GM12874 (cell line): ENCODE measurements at regions not wholly inside any gene's neighbourhood (a gene's known extent, or its start where the extent isn't known, plus 50 kb on each side); places are given as distances from the start of the nearest gene placed in this dataset.

Experiments
- TF ChIP-seq, protein P1 (sequence below): IDR thresholded peaks from 2 replicates; pipeline ENCODE4 v1.5.1; 2011; ENCODE audit warnings: low read depth, mild to moderate bottlenecking, control low read depth, low read length, moderate library complexity; ENCODE audit not compliant: insufficient read depth

DNA sequence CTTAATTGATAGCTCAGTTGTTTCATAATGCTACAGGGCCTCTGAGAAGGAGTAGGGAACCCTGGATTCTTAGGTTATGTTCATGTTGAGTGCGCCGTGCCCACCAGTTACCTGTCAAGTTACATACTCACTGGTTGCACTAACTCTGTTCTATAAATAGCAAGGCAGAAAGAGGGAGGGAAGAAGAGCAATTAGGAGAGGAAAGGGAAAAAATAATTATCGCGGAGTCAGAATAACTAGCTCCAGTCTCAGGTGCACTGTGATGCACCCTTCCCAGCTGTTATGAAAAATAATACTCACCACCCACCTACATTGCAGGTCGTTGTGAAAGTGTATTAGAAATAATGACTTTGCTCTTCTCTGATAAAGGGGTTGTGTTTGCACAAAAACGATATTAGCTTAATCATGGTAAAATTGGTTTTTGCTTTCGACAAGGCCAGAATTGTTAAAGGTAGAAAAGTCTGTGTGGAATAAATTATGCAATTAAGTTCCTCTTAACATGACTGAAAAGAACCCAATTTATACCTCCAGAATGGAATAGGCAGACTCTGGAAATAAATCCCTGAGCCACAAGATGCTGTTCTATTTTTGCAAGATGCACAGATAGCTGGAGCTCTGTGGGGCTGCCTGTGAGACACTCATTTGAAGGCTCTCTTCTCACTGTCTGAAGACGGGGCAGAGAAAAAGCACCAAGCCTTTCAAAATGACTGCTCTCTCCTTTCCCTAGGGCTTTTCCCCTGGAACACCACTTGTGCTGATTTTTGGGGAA, 137.6 kb upstream of the PITRM1 start:
- TF ChIP-seq, protein P1, sequence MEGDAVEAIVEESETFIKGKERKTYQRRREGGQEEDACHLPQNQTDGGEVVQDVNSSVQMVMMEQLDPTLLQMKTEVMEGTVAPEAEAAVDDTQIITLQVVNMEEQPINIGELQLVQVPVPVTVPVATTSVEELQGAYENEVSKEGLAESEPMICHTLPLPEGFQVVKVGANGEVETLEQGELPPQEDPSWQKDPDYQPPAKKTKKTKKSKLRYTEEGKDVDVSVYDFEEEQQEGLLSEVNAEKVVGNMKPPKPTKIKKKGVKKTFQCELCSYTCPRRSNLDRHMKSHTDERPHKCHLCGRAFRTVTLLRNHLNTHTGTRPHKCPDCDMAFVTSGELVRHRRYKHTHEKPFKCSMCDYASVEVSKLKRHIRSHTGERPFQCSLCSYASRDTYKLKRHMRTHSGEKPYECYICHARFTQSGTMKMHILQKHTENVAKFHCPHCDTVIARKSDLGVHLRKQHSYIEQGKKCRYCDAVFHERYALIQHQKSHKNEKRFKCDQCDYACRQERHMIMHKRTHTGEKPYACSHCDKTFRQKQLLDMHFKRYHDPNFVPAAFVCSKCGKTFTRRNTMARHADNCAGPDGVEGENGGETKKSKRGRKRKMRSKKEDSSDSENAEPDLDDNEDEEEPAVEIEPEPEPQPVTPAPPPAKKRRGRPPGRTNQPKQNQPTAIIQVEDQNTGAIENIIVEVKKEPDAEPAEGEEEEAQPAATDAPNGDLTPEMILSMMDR: no peak

DNA sequence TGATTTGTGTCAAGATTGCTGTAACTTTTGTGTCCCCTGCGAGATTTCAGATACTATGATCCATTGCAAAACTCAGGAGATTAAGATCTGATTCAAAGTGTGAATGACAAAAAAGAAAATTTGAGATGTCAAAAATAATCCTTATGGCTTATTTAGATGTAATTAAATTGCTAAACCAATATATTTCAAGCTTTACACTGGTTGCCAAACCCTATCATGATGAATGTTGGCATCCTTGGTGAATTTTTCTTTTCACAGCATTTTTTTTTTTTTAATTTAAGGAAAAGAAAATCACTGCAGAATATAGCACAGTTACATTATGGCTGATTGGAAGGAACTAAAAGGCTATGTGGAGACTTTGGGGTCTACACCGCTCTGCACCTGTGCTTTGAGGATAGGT, 133.5 kb upstream of the PITRM1 start:
- TF ChIP-seq, protein P1: no peak

DNA sequence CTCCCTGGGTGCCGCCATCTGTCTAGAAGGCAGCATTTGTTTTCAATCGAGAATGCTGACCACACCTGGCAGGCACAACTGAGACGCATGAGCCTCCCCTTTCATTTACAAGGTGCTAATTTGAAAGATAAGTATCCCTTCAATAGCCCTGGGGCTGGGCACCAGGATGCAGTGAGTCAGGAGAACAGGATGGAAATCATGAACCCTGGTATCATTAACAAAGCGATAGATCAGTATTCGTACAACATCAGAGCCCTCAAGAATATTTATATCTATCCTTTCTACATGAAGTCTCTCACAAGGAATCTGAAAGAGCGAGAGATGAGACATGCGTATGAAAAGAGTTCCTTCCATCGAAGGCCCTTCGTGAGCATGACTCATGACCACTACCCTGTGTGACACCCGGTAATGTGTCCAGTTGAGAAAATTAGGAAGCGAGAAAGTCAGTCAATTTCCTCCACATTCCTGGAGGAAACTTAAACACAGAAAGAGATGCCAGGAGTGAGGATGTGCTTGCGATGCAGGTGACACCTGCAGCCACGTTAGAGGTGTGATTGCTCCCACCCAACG, 123.1 kb upstream of the PITRM1 start:
- TF ChIP-seq, protein P1: no peak

DNA sequence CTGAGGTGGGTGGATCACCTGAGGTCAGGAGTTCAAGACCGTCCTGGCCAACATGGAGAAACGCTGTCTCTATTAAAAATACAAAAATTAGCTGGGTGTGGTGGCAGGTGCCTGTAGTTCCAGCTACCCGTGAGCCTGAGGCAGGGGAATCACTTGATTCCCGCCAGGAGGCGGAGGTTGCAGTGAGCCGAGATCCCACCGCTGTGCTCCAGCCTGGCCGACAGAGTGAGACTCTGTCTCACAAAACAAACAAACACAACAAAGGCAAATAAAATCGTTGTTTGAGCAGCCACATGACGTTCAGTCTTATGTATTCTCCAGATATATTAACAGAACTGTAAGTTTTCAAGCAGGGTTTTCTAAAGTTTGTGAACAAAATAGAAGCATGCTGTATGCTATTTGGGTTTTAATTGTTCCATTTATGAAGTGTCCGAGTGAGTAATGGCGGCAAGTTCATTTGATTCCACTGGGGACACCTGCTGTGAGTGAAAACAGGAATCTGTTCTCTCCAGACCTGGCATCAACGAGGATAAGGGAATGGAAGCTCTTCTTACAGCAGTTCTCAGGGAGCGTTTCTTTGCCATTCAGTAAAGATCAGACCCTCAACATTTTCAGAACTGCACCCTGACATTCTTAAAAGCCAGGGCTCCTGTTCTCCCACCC, 122.5 kb upstream of the PITRM1 start:
- TF ChIP-seq, protein P1: no peak

DNA sequence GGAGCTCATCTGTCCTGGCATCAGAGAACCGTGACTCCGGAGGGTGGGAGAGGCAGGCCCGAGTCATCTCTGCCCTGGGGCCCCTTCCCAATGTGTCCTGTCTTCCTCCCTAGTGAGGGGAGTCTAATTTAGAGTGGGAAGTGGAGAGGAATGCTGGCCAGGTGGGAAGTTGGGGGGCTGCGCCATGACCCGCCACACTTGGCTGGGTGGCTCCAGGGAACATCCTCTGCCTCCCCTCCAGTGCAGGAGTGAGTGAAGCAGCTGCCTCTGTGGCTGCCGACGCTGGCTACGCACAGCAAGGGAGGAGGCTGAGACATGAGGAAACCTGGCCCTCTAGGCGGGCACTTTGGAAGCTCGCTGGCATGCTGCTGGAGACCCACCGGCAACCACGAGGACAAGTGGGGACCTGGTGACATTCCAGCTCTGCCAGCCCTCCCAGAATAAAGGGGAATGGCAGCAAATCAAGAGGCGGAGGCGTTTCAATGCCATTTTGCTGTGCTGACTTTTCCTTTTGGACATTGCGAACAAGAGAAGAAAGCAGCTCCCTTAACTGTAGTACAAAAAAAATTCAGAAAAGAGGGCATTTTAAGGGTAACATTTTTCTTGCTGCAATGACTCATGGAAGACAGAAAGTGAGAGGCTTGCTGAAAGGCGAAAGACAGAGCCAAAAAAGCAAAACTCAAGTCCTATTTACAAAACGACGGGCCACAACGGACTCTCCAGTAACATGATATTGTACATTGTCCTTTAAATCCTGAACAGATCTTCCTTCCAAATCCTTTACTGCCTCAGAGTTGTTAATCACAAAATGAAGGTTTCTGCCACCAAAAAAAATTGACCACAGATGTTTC, 121.2 kb upstream of the PITRM1 start:
- TF ChIP-seq, protein P1: no peak

DNA sequence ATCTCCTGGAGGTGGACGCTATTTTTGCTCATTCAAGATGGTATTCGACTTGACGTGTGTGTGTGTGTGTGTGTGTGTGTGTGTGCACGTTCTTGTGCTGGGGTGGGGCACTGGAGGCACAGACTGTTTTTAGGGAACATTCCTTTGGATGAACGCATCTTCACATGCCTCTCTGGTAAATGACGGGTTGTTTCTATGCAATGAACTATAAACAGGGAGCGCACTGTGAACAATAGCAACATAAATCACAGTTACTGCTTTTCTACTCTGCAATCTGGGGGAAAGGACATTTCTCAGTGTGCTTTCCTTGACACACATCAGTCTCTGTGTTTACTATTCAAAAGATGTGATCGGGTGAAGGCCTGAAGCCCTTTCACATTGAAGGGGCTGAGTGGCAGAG, 120.1 kb upstream of the PITRM1 start:
- TF ChIP-seq, protein P1: no peak

DNA sequence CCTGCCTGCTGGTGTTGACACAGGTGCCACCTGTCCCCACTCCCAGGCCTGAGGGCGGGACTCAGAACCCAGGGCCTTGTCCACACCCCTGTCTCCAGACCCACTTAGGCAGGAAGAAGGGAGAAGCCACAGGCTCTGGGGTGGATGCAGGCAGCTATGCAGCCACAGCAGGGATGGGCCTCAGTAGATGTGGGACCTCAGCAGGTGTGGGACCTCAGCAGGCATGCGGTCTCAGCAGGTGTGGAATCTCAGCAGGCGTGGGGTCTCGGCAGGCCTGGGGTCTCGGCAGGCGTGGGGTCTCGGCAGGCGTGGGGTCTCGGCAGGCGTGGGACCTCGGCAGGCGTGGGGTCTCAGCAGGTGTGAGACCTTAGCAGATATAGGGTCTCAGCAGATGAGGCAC, 118.0 kb upstream of the PITRM1 start:
- TF ChIP-seq, protein P1: no peak
